ENCODE measurements at regions not wholly inside any gene's neighbourhood (a gene's known extent, or its start where the extent isn't known, plus 50 kb on each side); places are given as distances from the start of the nearest gene placed in this dataset.

DNA sequence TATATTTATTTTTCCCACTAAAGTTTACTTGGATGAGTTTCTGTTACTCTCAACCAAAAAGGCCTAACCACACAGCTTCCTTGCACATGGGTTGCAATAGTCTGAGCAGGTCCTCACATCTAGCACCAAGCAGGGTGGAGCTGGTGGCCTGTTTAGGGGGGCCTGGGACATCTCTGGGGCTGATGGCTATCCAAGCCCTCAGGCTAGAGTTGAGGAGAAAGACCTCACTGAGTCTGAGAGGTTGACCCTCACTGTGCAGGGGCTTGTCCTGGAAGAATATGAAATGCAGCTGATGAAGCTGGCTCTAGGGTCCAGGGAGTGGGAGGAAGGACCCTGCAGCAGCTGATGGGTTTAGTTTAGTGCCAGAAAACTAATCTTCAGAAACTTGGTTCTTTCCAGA is 217.1 kb upstream of the MVB12B start:
- TF ChIP-seq, protein P1, sequence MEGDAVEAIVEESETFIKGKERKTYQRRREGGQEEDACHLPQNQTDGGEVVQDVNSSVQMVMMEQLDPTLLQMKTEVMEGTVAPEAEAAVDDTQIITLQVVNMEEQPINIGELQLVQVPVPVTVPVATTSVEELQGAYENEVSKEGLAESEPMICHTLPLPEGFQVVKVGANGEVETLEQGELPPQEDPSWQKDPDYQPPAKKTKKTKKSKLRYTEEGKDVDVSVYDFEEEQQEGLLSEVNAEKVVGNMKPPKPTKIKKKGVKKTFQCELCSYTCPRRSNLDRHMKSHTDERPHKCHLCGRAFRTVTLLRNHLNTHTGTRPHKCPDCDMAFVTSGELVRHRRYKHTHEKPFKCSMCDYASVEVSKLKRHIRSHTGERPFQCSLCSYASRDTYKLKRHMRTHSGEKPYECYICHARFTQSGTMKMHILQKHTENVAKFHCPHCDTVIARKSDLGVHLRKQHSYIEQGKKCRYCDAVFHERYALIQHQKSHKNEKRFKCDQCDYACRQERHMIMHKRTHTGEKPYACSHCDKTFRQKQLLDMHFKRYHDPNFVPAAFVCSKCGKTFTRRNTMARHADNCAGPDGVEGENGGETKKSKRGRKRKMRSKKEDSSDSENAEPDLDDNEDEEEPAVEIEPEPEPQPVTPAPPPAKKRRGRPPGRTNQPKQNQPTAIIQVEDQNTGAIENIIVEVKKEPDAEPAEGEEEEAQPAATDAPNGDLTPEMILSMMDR (conservative IDR thresholded peaks at IDR 0.05), result no peak
- TF ChIP-seq ZFX (IDR thresholded peaks at IDR 0.05), result no peak
- H3K27ac ChIP-seq, result no peak overlapping the region

GRCh38 chr9:126111556-126111955 is 215.1 kb upstream of the MVB12B start:
- TF ChIP-seq, protein P1 (conservative IDR thresholded peaks at IDR 0.05), result no peak
- TF ChIP-seq ZFX (IDR thresholded peaks at IDR 0.05), result no peak
- no peak overlapping the region for H3K27ac ChIP-seq

GRCh38 chr9:126112135-126112720 is 214.4 kb upstream of the MVB12B start:
- no peak for TF ChIP-seq ZFX (IDR thresholded peaks at IDR 0.05)
- TF ChIP-seq, protein P1 (conservative IDR thresholded peaks at IDR 0.05), result no peak

DNA sequence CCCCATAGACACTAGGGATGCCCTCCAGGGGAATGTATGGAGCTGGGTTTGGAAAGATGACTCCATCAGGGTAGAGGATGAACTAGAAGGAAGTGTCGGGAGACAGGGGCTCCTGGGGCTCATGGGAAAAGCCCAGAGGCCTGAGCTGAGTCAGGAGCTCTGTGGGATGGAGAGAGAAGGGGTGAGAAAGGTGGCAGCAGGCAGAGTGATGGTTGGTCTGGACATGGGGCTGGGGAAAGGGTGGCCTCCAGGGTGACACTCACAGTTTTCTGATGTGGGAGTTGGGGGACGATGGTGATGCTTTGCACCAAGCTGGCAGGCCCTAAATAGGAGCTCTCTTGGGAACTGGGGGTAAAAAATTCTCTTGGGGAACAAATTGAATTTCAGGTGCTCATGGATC is 213.5 kb upstream of the MVB12B start:
- TF ChIP-seq, protein P1 (conservative IDR thresholded peaks at IDR 0.05), result no peak
- no peak for TF ChIP-seq ZFX (IDR thresholded peaks at IDR 0.05)
- no peak overlapping the region for H3K27ac ChIP-seq

More at GRCh38 chr9:126112135-126112720, 214.4 kb upstream of the MVB12B start:
- H3K27ac ChIP-seq, result no peak overlapping the region

DNA sequence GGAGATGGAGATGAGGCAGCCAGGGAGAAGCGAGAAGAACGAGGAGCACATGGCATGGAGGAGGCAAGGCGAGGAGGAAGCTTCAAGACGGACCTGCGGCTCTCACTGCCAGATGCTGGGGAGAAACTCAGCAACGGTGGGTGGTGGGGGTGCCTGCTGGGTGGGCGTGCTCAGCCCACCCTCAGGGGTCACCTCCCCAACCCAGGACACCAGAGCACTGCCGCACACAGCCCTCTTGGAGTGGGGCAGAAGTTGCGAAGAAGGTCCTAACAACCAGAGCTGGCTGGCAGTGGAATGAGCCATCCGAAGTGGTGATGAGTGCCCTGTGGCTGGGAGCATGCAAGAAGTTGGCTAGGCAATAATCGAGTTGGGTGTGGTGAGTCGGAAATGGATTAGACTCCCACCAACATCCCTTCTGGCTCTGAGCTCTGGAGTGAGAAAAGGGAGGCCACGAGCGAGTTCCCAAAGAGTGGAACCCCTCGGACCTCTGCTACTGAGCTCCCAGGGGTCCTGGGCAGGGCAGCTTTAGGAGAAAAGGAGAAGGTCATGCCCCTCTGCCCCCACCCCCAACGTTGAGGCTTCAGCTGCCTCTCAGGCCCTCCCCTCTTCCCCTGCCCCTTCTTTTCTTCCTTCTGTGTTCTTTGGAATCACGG is 212.7 kb upstream of the MVB12B start:
- TF ChIP-seq ZFX (IDR thresholded peaks at IDR 0.05), result no peak
- TF ChIP-seq, protein P1 (conservative IDR thresholded peaks at IDR 0.05), result no peak

DNA sequence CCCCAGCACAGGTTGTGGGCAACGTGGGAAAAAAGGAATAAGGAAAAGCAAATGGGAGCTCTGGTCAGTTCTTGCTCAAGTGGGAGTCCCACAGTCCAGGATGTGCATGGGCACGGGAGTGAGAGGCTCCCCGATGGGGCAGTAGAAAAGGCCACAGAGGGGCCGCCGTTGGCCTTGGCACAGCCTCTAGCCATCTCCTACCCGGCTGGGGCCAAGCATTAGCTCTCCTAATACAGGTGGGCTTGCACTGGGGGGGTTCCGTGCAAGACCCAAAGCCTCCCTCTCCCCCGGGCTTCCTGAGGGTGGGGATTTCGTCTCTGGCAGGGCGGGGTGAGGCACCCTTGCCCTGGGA is 212.2 kb upstream of the MVB12B start:
- no peak for TF ChIP-seq ZFX (IDR thresholded peaks at IDR 0.05)
- TF ChIP-seq, protein P1 (conservative IDR thresholded peaks at IDR 0.05), result no peak
- no peak overlapping the region for H3K27ac ChIP-seq

More for the DNA sequence above, 212.7 kb upstream of the MVB12B start:
- no peak overlapping the region for H3K27ac ChIP-seq

GRCh38 chr9:126114850-126115460 is 211.7 kb upstream of the MVB12B start:
- H3K27ac ChIP-seq, result no peak overlapping the region
- no peak for TF ChIP-seq ZFX (IDR thresholded peaks at IDR 0.05)
- TF ChIP-seq, protein P1 (conservative IDR thresholded peaks at IDR 0.05), result no peak

All from C4-2B (cell line).